Kidney epithelial cell (primary cell): ENCODE measurements at regions not wholly inside any gene's neighbourhood (a gene's known extent, or its start where the extent isn't known, plus 50 kb on each side); places are given as distances from the start of the nearest gene placed in this dataset.

Experiments
- DNase-seq: peaks from one replicate; pipeline ENCODE4 v3.0.0-alpha.2; 2010; ENCODE audit warnings: low read depth
- H3K27me3 ChIP-seq: 2 replicates; pipeline ENCODE4 v1.6.0; 2011; ENCODE audit warnings: low read length; ENCODE audit not compliant: control insufficient read depth, insufficient read depth
- H3K36me3 ChIP-seq: 2 replicates; pipeline ENCODE4 v1.5.1; 2011; ENCODE audit warnings: low read length; ENCODE audit not compliant: control insufficient read depth, insufficient read depth
- H3K4me3 ChIP-seq: 2 replicates; pipeline ENCODE4 v1.5.1; 2011; ENCODE audit warnings: low read depth, mild to moderate bottlenecking, control low read depth, low read length
- CTCF ChIP-seq: IDR thresholded peaks from 2 replicates; pipeline ENCODE4 v1.5.1; 2011; ENCODE audit warnings: mild to moderate bottlenecking, moderate library complexity, low read length, control low read depth, inconsistent platforms; ENCODE audit not compliant: insufficient read depth, poor library complexity, severe bottlenecking

GRCh38 chr5:61613679-61614078 lies 281.6 kb downstream of the ZSWIM6 start:
- H3K36me3 ChIP-seq, result no peaks in the 10 kb centered on the region
- DNase-seq, result no peak
- TF ChIP-seq CTCF, result no peak

GRCh38 chr5:61614606-61615005 lies 282.5 kb downstream of the ZSWIM6 start:
- no peaks in the 10 kb centered on the region for H3K27me3 ChIP-seq

More at GRCh38 chr5:61613679-61614078, 281.6 kb downstream of the ZSWIM6 start:
- Histone ChIP-seq H3K27me3 (no peaks in the 10 kb centered on the region), H3K4me3 (no peak overlapping the region)

GRCh38 chr5:61617039-61617438 lies 285.0 kb downstream of the ZSWIM6 start:
- Histone ChIP-seq H3K36me3 (no peaks in the 10 kb centered on the region), H3K4me3 (no peak overlapping the region), H3K27me3 (no peaks in the 10 kb centered on the region)
- no peak for TF ChIP-seq CTCF
- no peak for DNase-seq

More at GRCh38 chr5:61614606-61615005, 282.5 kb downstream of the ZSWIM6 start:
- TF ChIP-seq CTCF, result no peak
- no peak overlapping the region for H3K4me3 ChIP-seq
- DNase-seq, result no peak
- H3K36me3 ChIP-seq, result no peaks in the 10 kb centered on the region

DNA sequence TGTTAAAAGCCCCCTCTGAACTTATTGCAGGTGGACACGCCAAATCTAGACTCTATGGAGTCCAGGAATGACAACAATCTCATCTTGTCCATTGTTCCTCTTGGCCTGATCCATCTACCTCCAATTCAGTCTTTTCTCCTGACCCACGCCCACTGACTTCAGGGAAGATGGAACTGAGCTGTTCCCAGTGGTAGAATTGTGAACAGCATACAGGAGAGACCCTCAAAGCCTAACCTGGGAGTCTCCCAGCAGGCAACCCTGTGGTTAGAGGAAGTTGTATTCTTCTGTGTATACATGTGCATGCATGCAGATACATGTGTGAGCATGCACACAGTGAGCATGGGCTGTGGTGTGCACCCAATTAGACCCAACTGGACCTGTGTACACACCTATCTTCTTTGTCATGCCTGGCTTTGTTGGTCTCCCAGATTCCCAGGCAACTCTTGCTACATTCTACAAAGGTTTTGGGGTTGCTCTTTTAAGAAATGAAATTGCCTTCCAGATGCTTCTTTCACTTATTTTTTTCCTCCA lies 286.0 kb downstream of the ZSWIM6 start:
- no peak for DNase-seq
- no peak overlapping the region for H3K4me3 ChIP-seq
- TF ChIP-seq CTCF, result no peak
- no peaks in the 10 kb centered on the region for H3K36me3 ChIP-seq
- H3K27me3 ChIP-seq, result no peaks in the 10 kb centered on the region

GRCh38 chr5:61618577-61618976 lies 286.5 kb downstream of the ZSWIM6 start:
- DNase-seq, result no peak
- Histone ChIP-seq H3K27me3 (no peaks in the 10 kb centered on the region), H3K36me3 (no peaks in the 10 kb centered on the region), H3K4me3 (no peak overlapping the region)
- TF ChIP-seq CTCF, result no peak

- TF ChIP-seq CTCF, result no peak
- Histone ChIP-seq H3K27me3 (no peaks in the 10 kb centered on the region), H3K36me3 (no peaks in the 10 kb centered on the region), H3K4me3 (no peak overlapping the region)
- no peak for DNase-seq
These were observed 287.2 kb downstream of the ZSWIM6 start for GRCh38 chr5:61619289-61619688.
